ENCODE measurements at regions not wholly inside any gene's neighbourhood (a gene's known extent, or its start where the extent isn't known, plus 50 kb on each side); places are given as distances from the start of the nearest gene placed in this dataset.

DNA sequence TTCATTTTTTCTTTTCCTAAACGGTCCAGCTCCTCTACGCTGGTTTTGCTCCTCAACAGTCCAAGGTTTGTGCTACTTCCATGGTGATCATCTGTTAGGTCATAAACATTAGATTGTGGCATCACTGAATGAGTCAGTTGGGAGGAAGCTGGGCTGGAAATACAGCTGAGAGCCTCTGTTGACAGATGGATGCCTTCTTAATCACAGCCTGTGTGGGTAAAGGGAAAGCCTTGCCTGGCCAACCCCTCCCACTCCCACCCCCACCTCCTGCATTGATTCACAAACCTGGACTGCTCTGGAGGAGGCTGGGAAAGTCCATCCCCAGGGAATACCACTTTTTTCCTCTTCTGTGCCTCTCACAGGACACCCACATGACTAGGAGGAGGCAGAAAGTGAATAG lies 180.6 kb upstream of the CCN2 start (continued):
- TF ChIP-seq, protein P1, sequence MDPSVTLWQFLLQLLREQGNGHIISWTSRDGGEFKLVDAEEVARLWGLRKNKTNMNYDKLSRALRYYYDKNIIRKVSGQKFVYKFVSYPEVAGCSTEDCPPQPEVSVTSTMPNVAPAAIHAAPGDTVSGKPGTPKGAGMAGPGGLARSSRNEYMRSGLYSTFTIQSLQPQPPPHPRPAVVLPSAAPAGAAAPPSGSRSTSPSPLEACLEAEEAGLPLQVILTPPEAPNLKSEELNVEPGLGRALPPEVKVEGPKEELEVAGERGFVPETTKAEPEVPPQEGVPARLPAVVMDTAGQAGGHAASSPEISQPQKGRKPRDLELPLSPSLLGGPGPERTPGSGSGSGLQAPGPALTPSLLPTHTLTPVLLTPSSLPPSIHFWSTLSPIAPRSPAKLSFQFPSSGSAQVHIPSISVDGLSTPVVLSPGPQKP (IDR thresholded peaks at IDR 0.05; ENCODE audit: borderline replicate concordance, low read depth, low read length): no peak

DNA sequence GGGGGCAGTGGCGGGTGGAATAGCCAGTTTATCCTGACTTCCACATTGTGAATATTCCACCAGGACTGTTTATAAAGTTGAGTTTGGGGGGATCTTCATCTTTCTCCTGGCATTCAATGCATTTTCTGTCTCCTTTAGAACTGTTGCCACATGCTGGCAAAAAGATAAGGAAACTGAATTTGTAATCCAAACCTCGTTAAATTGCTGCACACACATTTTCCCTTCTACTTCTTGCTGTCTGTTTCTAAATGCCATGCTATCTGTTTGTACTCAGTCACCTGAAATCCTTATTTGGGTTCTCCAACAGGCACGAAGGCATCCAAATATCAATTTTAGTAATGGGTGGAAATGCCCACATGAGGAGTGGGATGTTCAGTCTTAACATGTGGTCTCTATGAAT lies 180.2 kb upstream of the CCN2 start:
- Histone ChIP-seq H2BK15ac (ENCODE audit: low read depth, low read length) (peak overlapping the region; percentile 81), H3K23ac (ENCODE audit: low read depth, low read length) (peak overlapping the region; percentile 81), H3K36me3 (ENCODE audit: control insufficient read depth, insufficient read depth, low read length) (no peaks in the 10 kb centered on the region), H3K27me3 (ENCODE audit: control insufficient read depth, insufficient read depth, low read length) (no peaks in the 10 kb centered on the region), H3K14ac (replicated peaks; ENCODE audit: low read depth, low read length) (peak overlapping the region; percentile 79), H2BK20ac (ENCODE audit: low read depth, low read length) (peak overlapping the region; percentile 95), H3K56ac (ENCODE audit: extremely low read depth, insufficient read depth, low read length) (peak overlapping the region; percentile 78), H2AK9ac (replicated peaks; ENCODE audit: low read depth, low read length, poor library complexity) (no peak overlapping the region), H3K4me3 (ENCODE audit: insufficient read depth, low read depth, low read length) (no peak overlapping the region), H3K79me1 (ENCODE audit: low read depth in 1 of 2, low read length in 2 of 2) (no peaks in the 10 kb centered on the region), H3K4me1 (ENCODE audit: control insufficient read depth, insufficient read depth, low read length) (peaks cover 26% of the 10 kb centered on the region), H2AFZ (replicated peaks; ENCODE audit: low read length, poor library complexity) (no peak overlapping the region), H3K9me3 (ENCODE audit: control insufficient read depth, insufficient read depth, low read length) (no peaks in the 10 kb centered on the region), H4K8ac (ENCODE audit: low read depth in 2 of 2, low read length in 2 of 2) (peak overlapping the region; percentile 22 to 92), H3K4ac (ENCODE audit: low read depth, low read length) (peak overlapping the region; percentile 94), H2AK5ac (ENCODE audit: low read depth, low read length) (peak overlapping the region; percentile 88), H3K9me1 (ENCODE audit: insufficient read depth, low read length) (peaks cover 6% of the 10 kb centered on the region), H2BK5ac (ENCODE audit: low read depth, low read length, poor library complexity, severe bottlenecking) (peak overlapping the region; percentile 94), H3K4me2 (ENCODE audit: low read depth, low read length) (peak overlapping the region; percentile 42; the same call in 1 of the 2 replicates), H3K18ac (ENCODE audit: low read depth, low read length) (peak overlapping the region; percentile 95), H4K5ac (ENCODE audit: low read depth, low read length) (peak overlapping the region; percentile 98), H4K20me1 (ENCODE audit: insufficient read depth, low read length) (no peaks in the 10 kb centered on the region), H4K91ac (ENCODE audit: insufficient read depth, low read depth, low read length) (peak overlapping the region; percentile 78), H2BK120ac (ENCODE audit: low read depth, low read length) (peak overlapping the region; percentile 97), H3K27ac (ENCODE audit: insufficient read depth, low read length) (peak overlapping the region; percentile 96), H3K9ac (ENCODE audit: low read depth, low read length) (peak overlapping the region; percentile 53)
- no peak for DNase-seq
- no TSS peak for BruUV-seq (replicated peaks)
- no CpG with 5 or more reads among the region's 3 CpGs for WGBS, 2 experiments (ENCODE audit: extremely low coverage in 2 of 2, insufficient read length in 1 of 2)
- ATAC-seq (ENCODE audit: low read depth): no peak
- TF ChIP-seq CEBPB (IDR thresholded peaks at IDR 0.05; ENCODE audit: low read depth, low read length): 0 out of 2 replicates have a peak, but pooled peaks have one; percentile 4
- TF ChIP-seq BHLHE40 (IDR thresholded peaks at IDR 0.05; ENCODE audit: low read depth, low read length): no peak
- ChIA-PET CTCF (interaction anchor here (0.9 to 1.2 kb wide), 2 partner anchors 10 to 71 kb away, joined by 3 read pairs; no protein-coding TSS in a partner anchor), POLR2A (ENCODE audit: unreplicated experiment) (interaction anchor here (5.0 kb wide), 1 partner anchor 180 kb away, joined by 36 read pairs; the partner anchor contains the start of gene CCN2)
- intact Hi-C loops (cut with micrococcal nuclease): loop anchor here (5.0 kb wide), 1 partner anchor 66 kb away; no protein-coding TSS in a partner anchor
- in situ Hi-C loops (cut with MboI; ENCODE audit: low sequenced_read_pairs): loop anchor here (5.0 kb wide), 2 partner anchors 74 to 179 kb away; partner anchors contain the start of gene CCN2
- dilution Hi-C loops (cut with HindIII; ENCODE audit: low sequenced_read_pairs, unreplicated experiment): no loop called here

Data from IMR-90 (cell line).